Renal cortical epithelial cell (primary cell): ENCODE measurements at regions not wholly inside any gene's neighbourhood (a gene's known extent, or its start where the extent isn't known, plus 50 kb on each side); places are given as distances from the start of the nearest gene placed in this dataset.

Experiments used
- DNase-seq: peaks from one replicate; pipeline ENCODE4 v3.0.0-alpha.2; 2011; ENCODE audit warnings: low read depth

- no peak for DNase-seq
Measured at GRCh38 chr2:71776227-71776626, 322.9 kb downstream of the DYSF start.

- no peak for DNase-seq
Measured at GRCh38 chr2:71773218-71773617, 319.9 kb downstream of the DYSF start.

DNA sequence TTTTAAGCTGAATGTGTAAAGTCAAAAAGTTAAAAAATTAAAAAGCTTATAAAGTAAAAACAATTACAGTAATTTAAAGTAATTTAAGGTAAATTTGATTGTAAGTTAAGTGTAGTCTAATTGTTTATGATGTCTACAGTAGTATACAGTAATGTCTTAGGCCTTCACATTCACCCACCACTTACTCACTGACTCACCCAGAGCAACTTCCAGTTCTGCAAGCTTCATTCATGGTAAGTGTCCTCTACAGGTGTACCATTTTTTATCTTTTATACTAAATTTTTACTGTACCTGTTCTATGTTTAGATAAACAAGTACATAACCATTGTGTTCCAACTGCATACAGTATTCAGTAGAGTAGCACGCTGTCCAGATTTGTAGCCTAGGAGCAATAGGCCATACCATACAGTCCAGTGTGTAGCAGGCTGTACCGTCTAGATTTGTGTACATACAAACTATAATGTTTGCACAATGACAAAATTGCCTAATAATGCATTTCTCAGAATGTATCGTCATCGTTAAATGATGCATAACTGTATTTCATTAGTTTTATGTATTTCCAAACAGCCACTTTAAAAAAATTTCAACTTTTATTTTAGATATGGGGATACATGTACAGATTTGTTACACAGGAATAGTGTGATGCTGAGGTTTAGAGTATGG, 319.3 kb downstream of the DYSF start:
- DNase-seq, result no peak

DNA sequence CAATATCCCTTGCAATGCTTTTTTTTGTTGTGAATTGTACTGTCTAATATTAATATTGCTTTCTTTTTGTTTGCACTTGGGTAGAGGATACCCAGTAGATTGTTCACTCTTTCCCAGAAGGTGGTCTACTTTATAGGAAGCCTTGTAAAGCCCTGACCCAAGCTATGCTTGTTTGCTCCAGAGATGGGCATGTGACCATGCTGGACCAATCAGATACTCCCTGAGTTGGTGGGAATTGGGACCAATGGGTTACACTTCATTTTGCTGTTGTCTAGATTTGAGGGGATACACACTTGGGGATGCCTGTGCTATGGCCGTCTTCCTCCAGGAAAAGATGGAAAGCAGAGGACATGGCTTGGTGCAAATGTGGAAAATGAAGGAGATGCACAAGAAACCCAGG, 314.3 kb downstream of the DYSF start:
- no peak for DNase-seq

GRCh38 chr2:71759060-71759459, 305.7 kb downstream of the DYSF start:
- DNase-seq, result no peak

- no peak for DNase-seq
Measured at GRCh38 chr2:71757351-71757750, 304.0 kb downstream of the DYSF start.

GRCh38 chr2:71756280-71756906, 303.0 kb downstream of the DYSF start:
- DNase-seq, result no peak

- no peak for DNase-seq
Measured at GRCh38 chr2:71751590-71751989, 298.2 kb downstream of the DYSF start.

- peak; percentile 55 for DNase-seq
Measured at GRCh38 chr2:71749671-71750101, 296.3 kb downstream of the DYSF start.

DNA sequence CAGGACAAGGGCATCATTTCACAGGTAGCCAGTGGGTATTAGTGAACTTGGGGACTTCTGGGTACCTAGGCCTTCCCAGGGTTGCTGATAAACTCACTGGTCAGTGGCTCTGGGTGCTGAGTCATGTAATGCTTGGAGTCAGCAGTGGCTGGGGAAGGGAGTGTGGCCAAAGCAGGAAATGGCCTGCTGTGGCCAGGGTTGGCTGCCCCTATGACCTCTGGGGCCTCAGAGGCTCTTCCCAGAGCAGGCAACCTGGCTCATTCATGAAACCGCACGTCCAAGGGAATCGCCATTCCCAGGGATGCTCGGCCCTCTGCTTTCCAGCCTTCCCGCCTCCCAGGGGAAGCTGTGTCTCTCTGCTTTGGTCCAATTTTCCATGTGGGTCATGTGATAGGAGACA, 294.9 kb downstream of the DYSF start:
- peak; percentile 66 for DNase-seq

DNA sequence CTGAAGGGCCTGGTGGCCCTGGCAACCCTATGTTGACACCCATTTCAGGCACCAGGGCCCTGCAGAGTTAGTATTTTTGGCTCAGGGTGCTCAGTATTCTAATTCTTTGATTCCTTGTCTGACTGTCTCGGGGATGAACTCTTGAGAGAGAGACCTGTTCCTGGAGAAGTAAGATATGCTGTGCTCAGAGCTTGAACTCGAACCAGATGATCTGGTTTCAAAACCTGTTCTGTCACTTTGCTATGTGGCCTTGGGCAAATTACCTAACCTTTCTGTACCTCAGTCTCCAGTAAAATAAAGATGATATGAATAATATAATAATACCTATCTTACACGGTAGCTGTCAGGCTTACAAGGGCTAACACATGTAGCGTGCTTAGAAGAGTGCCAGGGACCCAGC, 294.2 kb downstream of the DYSF start:
- DNase-seq, result no peak

DNA sequence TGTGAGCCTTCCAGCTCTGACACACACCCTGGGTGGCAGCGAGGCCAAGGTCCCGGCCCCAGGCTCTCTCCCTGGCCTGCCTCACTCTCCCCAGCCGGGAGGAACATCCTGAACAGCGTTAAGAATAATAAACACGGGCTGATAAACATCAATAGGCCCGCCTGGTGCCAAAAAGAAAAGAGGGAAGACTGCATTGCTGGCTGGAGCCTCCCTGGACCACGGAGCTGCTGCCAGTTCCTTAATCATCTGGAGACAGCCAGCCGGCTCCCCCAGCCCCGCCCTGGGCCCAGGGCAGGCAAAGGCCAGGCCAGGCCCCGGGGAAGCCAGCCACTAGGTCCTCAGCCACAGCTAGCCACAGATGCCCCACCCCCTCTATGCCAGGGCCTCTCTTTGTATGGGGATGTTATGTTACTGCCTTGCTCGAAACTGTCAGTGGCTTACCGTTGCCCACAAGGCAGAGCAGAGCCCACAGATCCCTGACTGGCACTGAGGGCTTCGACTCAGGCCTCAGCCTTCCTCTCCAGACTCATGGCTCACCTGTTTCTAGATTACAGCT, 293.7 kb downstream of the DYSF start:
- no peak for DNase-seq

GRCh38 chr2:71744781-71745180, 291.4 kb downstream of the DYSF start:
- no peak for DNase-seq

DNA sequence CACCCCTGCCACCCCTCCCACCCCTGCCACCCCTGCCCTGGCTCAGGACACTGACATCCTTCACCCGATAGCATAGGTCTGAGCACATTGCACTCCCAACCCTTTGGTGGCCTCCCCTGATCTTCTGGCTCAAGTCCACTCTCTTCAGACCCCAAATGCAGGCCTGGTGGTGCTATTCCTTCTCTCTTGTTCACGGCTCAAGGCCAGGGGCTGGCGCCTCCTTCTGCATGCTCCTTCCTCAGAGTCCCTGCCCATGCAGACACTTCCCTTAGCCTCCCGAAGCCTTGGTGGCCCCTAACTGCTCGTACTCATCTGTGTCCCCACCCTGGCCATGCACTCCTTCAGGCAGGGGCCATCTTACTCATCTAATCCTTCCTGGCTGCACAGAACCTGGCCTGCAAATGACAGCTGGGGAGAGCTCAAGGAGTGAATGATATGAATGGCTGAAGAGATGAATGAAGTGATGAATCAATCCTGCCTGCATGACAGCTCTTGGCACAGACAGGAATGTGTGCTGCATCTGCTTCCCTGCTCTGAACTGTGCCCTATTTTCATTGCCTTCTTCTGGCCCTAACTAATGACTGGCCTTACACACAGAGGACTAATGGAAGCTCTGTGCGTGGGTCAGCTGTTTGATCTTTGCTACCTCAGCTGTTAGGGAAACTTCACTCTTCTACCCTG, 290.8 kb downstream of the DYSF start:
- peak; percentile 61 for DNase-seq

DNA sequence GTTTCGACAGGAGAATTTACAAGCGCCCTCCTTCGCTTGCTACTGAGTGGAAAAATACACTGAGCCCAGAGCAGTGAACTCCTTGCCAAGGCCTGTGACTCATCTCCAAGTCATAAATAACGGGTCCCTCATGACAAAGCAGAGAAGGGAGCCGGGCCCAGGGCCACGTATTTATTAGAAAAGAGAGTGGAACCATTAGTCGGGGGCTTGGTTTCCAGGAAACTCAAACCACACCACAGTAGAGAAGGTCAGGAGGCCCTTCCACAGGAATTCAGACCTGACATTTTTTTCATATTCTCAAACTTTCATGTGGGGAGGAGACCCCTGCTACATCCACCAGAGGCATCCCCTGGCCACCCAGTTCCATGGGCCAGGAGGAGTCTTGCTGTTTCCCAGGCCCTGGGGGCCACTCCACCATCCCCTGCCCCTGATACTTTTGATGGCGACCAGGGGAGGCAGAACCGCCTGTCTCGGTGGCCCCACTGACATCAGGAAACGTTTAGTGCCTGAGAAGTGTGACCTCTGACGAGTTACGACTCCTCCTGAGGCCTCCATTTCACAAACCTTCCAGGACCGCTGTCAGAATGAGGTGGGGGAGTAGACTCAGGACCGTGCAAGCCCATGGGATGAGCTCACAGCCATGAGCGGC, 289.7 kb downstream of the DYSF start:
- peak; percentile 93 for DNase-seq

GRCh38 chr2:71736986-71737385, 283.6 kb downstream of the DYSF start:
- no peak for DNase-seq

- DNase-seq, result peak; percentile 63
Measured at GRCh38 chr2:71736091-71736861, 282.9 kb downstream of the DYSF start.
